Fibroblast of lung (primary cell): ENCODE measurements at regions not wholly inside any gene's neighbourhood (a gene's known extent, or its start where the extent isn't known, plus 50 kb on each side); places are given as distances from the start of the nearest gene placed in this dataset.

Experiments
- EZH2 ChIP-seq: IDR thresholded peaks from 2 replicates; pipeline ENCODE4 v1.5.1; 2012; ENCODE audit warnings: low read length, control low read depth, mild to moderate bottlenecking; ENCODE audit errors: missing control alignments
- TF ChIP-seq, protein P1 (sequence below), 2 donors: IDR thresholded peaks in 1 of 2; conservative IDR thresholded peaks in 1 of 2; 1 replicate in 1 of 2; 2 replicates in 1 of 2; pipeline ENCODE4 v1.5.1; 2011 to 2012; ENCODE audit warnings: low read length in 2 of 2, control low read depth in 1 of 2, inconsistent platforms in 1 of 2, low read depth in 1 of 2, mild to moderate bottlenecking in 1 of 2

DNA sequence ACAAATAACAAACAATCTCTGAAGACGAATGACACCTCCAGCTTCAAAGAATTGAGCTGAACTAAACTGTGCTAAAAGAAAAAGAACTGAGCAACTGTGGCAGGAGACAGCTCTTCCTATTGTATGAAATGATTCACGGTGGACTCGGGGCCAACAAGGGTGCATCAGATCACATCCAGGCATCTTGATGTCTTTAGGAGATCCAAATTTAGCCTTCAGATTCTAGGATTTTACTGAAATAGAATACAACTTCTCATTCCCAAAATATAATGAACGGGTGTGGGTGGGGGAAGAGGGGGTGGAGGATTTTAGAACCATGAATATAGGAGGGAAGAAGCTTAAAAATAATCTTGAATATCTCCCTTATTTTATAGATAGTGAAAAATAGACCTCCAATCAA, 631.8 kb downstream of the ELAVL2 start:
- TF ChIP-seq, protein P1, sequence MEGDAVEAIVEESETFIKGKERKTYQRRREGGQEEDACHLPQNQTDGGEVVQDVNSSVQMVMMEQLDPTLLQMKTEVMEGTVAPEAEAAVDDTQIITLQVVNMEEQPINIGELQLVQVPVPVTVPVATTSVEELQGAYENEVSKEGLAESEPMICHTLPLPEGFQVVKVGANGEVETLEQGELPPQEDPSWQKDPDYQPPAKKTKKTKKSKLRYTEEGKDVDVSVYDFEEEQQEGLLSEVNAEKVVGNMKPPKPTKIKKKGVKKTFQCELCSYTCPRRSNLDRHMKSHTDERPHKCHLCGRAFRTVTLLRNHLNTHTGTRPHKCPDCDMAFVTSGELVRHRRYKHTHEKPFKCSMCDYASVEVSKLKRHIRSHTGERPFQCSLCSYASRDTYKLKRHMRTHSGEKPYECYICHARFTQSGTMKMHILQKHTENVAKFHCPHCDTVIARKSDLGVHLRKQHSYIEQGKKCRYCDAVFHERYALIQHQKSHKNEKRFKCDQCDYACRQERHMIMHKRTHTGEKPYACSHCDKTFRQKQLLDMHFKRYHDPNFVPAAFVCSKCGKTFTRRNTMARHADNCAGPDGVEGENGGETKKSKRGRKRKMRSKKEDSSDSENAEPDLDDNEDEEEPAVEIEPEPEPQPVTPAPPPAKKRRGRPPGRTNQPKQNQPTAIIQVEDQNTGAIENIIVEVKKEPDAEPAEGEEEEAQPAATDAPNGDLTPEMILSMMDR (conservative IDR thresholded peaks at IDR 0.05 in 1 of 2, IDR thresholded peaks at IDR 0.05 in 1 of 2; ENCODE audit: low read depth in 1 of 2, low read length in 2 of 2), result no peak
- no peak for TF ChIP-seq EZH2
